ENCODE measurements at regions not wholly inside any gene's neighbourhood (a gene's known extent, or its start where the extent isn't known, plus 50 kb on each side); places are given as distances from the start of the nearest gene placed in this dataset.

- Mint-ChIP-seq H3K27me3 (ENCODE audit: insufficient read depth) (no peaks in the 10 kb centered on the region), H3K9me3 (peaks cover 12% of the 10 kb centered on the region), H3K27ac (no peak overlapping the region), H3K4me1 (no peaks in the 10 kb centered on the region), H3K36me3 (ENCODE audit: low read depth) (no peaks in the 10 kb centered on the region), H3K4me3 (no peak overlapping the region)
- H3K27ac ChIP-seq (ENCODE audit: low read depth, low read length): no peak overlapping the region
- WGBS, 2 experiments (ENCODE audit: insufficient coverage in 1 of 2, insufficient read length in 1 of 2): 91 to 96% methylated on average over 8 to 10 of the region's 10 CpGs
- no peak for DNase-seq
- no peak for TF ChIP-seq CTCF (conservative IDR thresholded peaks at IDR 0.05)
- H3K27me3 ChIP-seq (ENCODE audit: control insufficient read depth, insufficient read depth, low read length, poor library complexity, severe bottlenecking): no peaks in the 10 kb centered on the region
- H3K36me3 ChIP-seq (ENCODE audit: control insufficient read depth, insufficient read depth, low read length): no peaks in the 10 kb centered on the region
- no peak overlapping the region for H3K4me3 ChIP-seq (ENCODE audit: low read length)
- H3K9me3 ChIP-seq (ENCODE audit: control insufficient read depth, low read length): peaks cover 9% of the 10 kb centered on the region
- H3K9ac ChIP-seq (ENCODE audit: extremely low read depth, low read length, poor library complexity, severe bottlenecking): no peak overlapping the region
- no peaks in the 10 kb centered on the region for H3K4me1 ChIP-seq (ENCODE audit: control insufficient read depth, insufficient read depth, low read length)
Observed at GRCh38 chr16:85350146-85350728, 238.0 kb upstream of the CIBAR2 start.

GRCh38 chr16:85350973-85351372 is 238.7 kb upstream of the CIBAR2 start:
- Histone ChIP-seq H3K9me3 (ENCODE audit: control insufficient read depth, low read length) (peaks cover 9% of the 10 kb centered on the region), H3K4me1 (ENCODE audit: control insufficient read depth, insufficient read depth, low read length) (no peaks in the 10 kb centered on the region), H3K27me3 (ENCODE audit: control insufficient read depth, insufficient read depth, low read length, poor library complexity, severe bottlenecking) (no peaks in the 10 kb centered on the region), H3K36me3 (ENCODE audit: control insufficient read depth, insufficient read depth, low read length) (no peaks in the 10 kb centered on the region), H3K9ac (ENCODE audit: extremely low read depth, low read length, poor library complexity, severe bottlenecking) (no peak overlapping the region), H3K4me3 (ENCODE audit: low read length) (no peak overlapping the region), H3K27ac (ENCODE audit: low read depth, low read length) (no peak overlapping the region)
- DNase-seq: no peak
- Mint-ChIP-seq H3K9me3 (peaks cover 12% of the 10 kb centered on the region), H3K27me3 (ENCODE audit: insufficient read depth) (no peaks in the 10 kb centered on the region), H3K27ac (no peak overlapping the region), H3K4me3 (no peak overlapping the region), H3K36me3 (ENCODE audit: low read depth) (no peaks in the 10 kb centered on the region), H3K4me1 (no peaks in the 10 kb centered on the region)
- no peak for TF ChIP-seq CTCF (conservative IDR thresholded peaks at IDR 0.05)
- 81 to 92% methylated on average over 4 of the region's 4 CpGs for WGBS, 2 experiments (ENCODE audit: insufficient coverage in 1 of 2, insufficient read length in 1 of 2)

- H3K4me1 ChIP-seq (ENCODE audit: control insufficient read depth, insufficient read depth, low read length): no peaks in the 10 kb centered on the region
Observed at GRCh38 chr16:85353013-85353412, 240.7 kb upstream of the CIBAR2 start.

More at GRCh38 chr16:85353013-85353412, 240.7 kb upstream of the CIBAR2 start:
- Mint-ChIP-seq H3K4me3 (no peak overlapping the region), H3K36me3 (ENCODE audit: low read depth) (no peaks in the 10 kb centered on the region), H3K9me3 (peaks cover 12% of the 10 kb centered on the region), H3K27me3 (ENCODE audit: insufficient read depth) (no peaks in the 10 kb centered on the region), H3K27ac (no peak overlapping the region), H3K4me1 (no peaks in the 10 kb centered on the region)
- whole genome bisulfite sequencing, 2 experiments (ENCODE audit: insufficient coverage in 1 of 2, insufficient read length in 1 of 2): 93 to 96% methylated on average over 7 to 10 of the region's 10 CpGs
- Histone ChIP-seq H3K9me3 (ENCODE audit: control insufficient read depth, low read length) (peaks cover 9% of the 10 kb centered on the region), H3K9ac (ENCODE audit: extremely low read depth, low read length, poor library complexity, severe bottlenecking) (no peak overlapping the region), H3K4me3 (ENCODE audit: low read length) (no peak overlapping the region), H3K36me3 (ENCODE audit: control insufficient read depth, insufficient read depth, low read length) (no peaks in the 10 kb centered on the region), H3K27ac (ENCODE audit: low read depth, low read length) (no peak overlapping the region), H3K27me3 (ENCODE audit: control insufficient read depth, insufficient read depth, low read length, poor library complexity, severe bottlenecking) (no peaks in the 10 kb centered on the region)
- TF ChIP-seq CTCF (conservative IDR thresholded peaks at IDR 0.05): no peak
- DNase-seq: no peak

All from endodermal cell (in vitro differentiated cells).